Transverse colon (tissue), 4 donors: ENCODE measurements at regions not wholly inside any gene's neighbourhood (a gene's known extent, or its start where the extent isn't known, plus 50 kb on each side); places are given as distances from the start of the nearest gene placed in this dataset.

Experiments used
- DNase-seq: peaks from one replicate; pipeline ENCODE4 v3.0.0-alpha.2; 2019
- H3K27ac ChIP-seq, 4 donors: fragments of 200-600 bp; sonication (generic); 2 replicates each; pipeline ENCODE4 v1.5.1; 2016 to 2018; ENCODE audit warnings: inconsistent platforms in 4 of 4
- H3K27me3 ChIP-seq: fragments of 200-600 bp; sonication (generic); 2 replicates; pipeline ENCODE4 v1.5.1; 2017; ENCODE audit warnings: inconsistent platforms
- H3K36me3 ChIP-seq, 4 donors: fragments of 200-600 bp; sonication (generic); 2 replicates each; pipeline ENCODE4 v1.5.1; 2017 to 2019; ENCODE audit warnings: inconsistent platforms in 4 of 4
- H3K4me1 ChIP-seq, 4 donors: fragments of 200-600 bp; sonication (generic); 2 replicates each; pipeline ENCODE4 v1.5.1; 2017 to 2020; ENCODE audit warnings: inconsistent platforms in 4 of 4
- H3K4me3 ChIP-seq, 4 donors: fragments of 200-600 bp; sonication (generic); 1 replicate in 1 of 4; 2 replicates in 3 of 4; pipeline versions ENCODE4 v1.5.1 to v1.6.1; 2017 to 2019; ENCODE audit warnings: inconsistent platforms in 4 of 4
- H3K9me3 ChIP-seq, 2 donors: fragments of 200-600 bp; sonication (generic); 2 replicates each; pipeline ENCODE4 v1.5.1; 2017 to 2019; ENCODE audit warnings: inconsistent platforms in 2 of 2
- EP300 ChIP-seq: sonication (generic); formaldehyde crosslinking; IDR thresholded peaks from one replicate; pipeline ENCODE4 v1.6.1; 2017; ENCODE audit warnings: antibody characterized with exemption, low read depth
- POLR2A ChIP-seq: fragments of 450-650 bp; IDR thresholded peaks from one replicate; pipeline ENCODE4 v1.6.1; 2016; ENCODE audit warnings: antibody characterized with exemption, mild to moderate bottlenecking, moderate library complexity
- POLR2AphosphoS5 ChIP-seq, 3 donors: sonication (generic); formaldehyde crosslinking; IDR thresholded peaks; one replicate each; pipeline ENCODE4 v1.6.1; 2016; ENCODE audit warnings: antibody characterized with exemption in 3 of 3
- WGBS, 2 donors: methylation state at CpG; one replicate each; pipeline ENCODE4 v1.1.5; 2018; ENCODE audit warnings: low coverage in 1 of 2; 5-methylcytosine and 5-hydroxymethylcytosine counted together
- in situ Hi-C, 4 donors: fragments of 200-750 bp; cut with MboI; loops; one replicate each; pipeline versions ENCODE4 v1.15.0 to v1.15.1; 2017; ENCODE audit warnings: low sequenced_read_pairs in 3 of 4, low pct_ligation_motif_present in 1 of 4, low pct_unique_long_range_greater_than_20kb in 1 of 4
- intact Hi-C: fragments of 100-400 bp; cut with DNase I; formaldehyde crosslinking; loops from one replicate; pipeline ENCODE4 v1.15.1; 2023; ENCODE audit warnings: low total_unique reads
- TF ChIP-seq, protein P1 (sequence below), 5 experiments: fragments of 200-600 bp in 3 of 5; fragments of 450-650 bp in 2 of 5; sonication (generic) in 3 of 5; IDR thresholded peaks; 1 replicate in 2 of 5; 2 replicates in 3 of 5; pipeline ENCODE4 v1.5.1; 2016 to 2017; ENCODE audit warnings: antibody characterized with exemption in 5 of 5, inconsistent platforms in 3 of 5, mild to moderate bottlenecking in 2 of 5, moderate library complexity in 1 of 5

DNA sequence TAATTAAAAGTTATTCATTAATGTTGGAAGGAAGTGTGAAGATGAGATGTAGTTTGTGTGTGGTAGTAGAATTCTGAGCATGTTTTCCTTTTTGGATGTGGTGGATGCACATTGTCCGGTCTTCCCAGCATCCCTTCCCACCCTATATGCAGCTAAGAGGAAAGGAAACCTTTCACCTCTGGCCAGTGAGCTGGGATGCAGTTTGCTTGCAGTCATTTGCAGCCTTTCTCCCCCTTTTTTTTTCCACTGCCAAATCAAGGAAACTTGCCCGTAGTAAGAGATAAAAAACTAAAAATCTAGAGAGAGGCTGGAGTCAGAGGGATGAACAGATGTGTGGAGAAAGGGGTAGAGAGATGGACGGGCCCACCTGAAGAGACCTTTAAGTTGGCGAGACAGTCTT, 72.5 kb upstream of the SLC38A2 start:
- WGBS, 2 donors: 82 to 84% methylated on average over 4 of the region's 4 CpGs
- H3K27ac ChIP-seq: no peak overlapping the region
- in situ Hi-C loops (no loop called here), intact Hi-C loops (no loop called here)
- no peak overlapping the region for H3K4me3 ChIP-seq
- peaks cover 0 to 16% (median 4%) of the 10 kb centered on the region in 4 donors for H3K4me1 ChIP-seq
- DNase-seq: no peak
- H3K27me3 ChIP-seq: no peaks in the 10 kb centered on the region
- H3K9me3 ChIP-seq: no peaks in the 10 kb centered on the region
- no peak for TF ChIP-seq POLR2AphosphoS5 (IDR thresholded peaks at IDR 0.05)
- TF ChIP-seq POLR2A: no peak
- TF ChIP-seq EP300: no peak
- TF ChIP-seq, protein P1, sequence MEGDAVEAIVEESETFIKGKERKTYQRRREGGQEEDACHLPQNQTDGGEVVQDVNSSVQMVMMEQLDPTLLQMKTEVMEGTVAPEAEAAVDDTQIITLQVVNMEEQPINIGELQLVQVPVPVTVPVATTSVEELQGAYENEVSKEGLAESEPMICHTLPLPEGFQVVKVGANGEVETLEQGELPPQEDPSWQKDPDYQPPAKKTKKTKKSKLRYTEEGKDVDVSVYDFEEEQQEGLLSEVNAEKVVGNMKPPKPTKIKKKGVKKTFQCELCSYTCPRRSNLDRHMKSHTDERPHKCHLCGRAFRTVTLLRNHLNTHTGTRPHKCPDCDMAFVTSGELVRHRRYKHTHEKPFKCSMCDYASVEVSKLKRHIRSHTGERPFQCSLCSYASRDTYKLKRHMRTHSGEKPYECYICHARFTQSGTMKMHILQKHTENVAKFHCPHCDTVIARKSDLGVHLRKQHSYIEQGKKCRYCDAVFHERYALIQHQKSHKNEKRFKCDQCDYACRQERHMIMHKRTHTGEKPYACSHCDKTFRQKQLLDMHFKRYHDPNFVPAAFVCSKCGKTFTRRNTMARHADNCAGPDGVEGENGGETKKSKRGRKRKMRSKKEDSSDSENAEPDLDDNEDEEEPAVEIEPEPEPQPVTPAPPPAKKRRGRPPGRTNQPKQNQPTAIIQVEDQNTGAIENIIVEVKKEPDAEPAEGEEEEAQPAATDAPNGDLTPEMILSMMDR (IDR thresholded peaks at IDR 0.05): no peak
- H3K36me3 ChIP-seq: no peaks in the 10 kb centered on the region

DNA sequence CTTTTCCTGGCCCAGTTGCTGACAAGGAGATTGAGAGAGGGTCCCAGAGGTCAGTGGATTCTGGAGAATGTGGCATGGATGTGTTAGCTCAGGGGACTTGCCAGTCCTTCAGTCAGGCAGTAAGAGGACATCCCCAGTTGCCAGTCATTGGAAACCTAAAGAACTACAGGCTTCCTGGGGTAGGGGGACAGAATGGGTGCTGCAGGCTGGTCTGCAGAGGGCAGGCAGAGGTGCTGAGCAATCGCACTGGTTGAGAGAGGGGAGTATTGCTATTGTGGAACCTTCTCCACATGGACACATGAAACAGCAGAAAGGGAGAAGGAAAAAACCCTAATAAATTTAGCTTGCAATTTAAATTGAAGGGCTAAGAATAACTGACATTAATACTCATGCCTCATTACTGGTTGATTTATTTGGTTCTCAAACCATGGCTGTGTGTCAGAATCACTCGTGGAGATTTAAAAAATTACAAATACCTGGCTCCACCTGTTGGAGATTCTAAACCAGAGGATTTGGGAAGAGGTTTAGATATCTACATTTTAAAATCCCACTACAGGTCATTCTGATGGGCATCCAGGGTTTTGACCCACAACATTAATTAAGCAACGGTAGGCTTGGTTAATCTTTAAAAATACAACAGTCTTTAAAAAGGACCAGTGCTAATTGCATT, 71.2 kb upstream of the SLC38A2 start:
- TF ChIP-seq POLR2AphosphoS5 (IDR thresholded peaks at IDR 0.05) (no peak), EP300 (no peak), POLR2A (no peak)
- TF ChIP-seq, protein P1 (IDR thresholded peaks at IDR 0.05): no peak
- WGBS, 2 donors: 55 to 58% methylated on average over 2 to 3 of the region's 3 CpGs
- Histone ChIP-seq H3K27ac (no peak overlapping the region), H3K27me3 (no peaks in the 10 kb centered on the region), H3K4me1 (peaks cover 0 to 13% (median 3%) of the 10 kb centered on the region in 4 donors), H3K4me3 (no peak overlapping the region), H3K36me3 (no peaks in the 10 kb centered on the region), H3K9me3 (no peaks in the 10 kb centered on the region)
- DNase-seq: no peak
- in situ Hi-C loops: no loop called here
- intact Hi-C loops: no loop called here

DNA sequence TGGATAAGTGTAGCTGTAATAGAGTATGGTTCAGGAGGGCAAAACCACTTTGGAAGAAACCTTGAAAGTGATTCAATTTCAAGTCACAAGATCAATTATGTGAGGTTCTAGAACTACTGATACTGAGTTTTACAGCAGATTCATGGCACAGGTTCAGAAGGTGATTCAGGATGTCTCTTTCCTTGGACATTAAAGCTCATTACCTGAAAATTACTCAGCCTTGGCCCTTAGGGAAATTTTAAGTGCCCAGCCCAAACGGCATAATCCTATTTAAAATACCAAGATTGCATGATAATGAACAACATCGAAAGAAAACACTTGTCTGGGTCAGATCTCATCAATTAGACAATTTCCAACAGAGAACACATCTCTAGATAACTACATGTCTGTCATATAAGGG, 70.2 kb upstream of the SLC38A2 start:
- intact Hi-C loops (no loop called here), in situ Hi-C loops (no loop called here)
- no peaks in the 10 kb centered on the region for H3K27me3 ChIP-seq
- peaks cover 0 to 13% (median 3%) of the 10 kb centered on the region in 4 donors for H3K4me1 ChIP-seq
- no peak overlapping the region for H3K4me3 ChIP-seq
- no peaks in the 10 kb centered on the region for H3K9me3 ChIP-seq
- DNase-seq: no peak
- TF ChIP-seq POLR2AphosphoS5 (IDR thresholded peaks at IDR 0.05) (no peak), EP300 (no peak), POLR2A (no peak)
- TF ChIP-seq, protein P1 (IDR thresholded peaks at IDR 0.05): no peak
- WGBS, 2 donors: 83% methylated on average over 2 of the region's 2 CpGs
- no peaks in the 10 kb centered on the region for H3K36me3 ChIP-seq
- no peak overlapping the region for H3K27ac ChIP-seq

DNA sequence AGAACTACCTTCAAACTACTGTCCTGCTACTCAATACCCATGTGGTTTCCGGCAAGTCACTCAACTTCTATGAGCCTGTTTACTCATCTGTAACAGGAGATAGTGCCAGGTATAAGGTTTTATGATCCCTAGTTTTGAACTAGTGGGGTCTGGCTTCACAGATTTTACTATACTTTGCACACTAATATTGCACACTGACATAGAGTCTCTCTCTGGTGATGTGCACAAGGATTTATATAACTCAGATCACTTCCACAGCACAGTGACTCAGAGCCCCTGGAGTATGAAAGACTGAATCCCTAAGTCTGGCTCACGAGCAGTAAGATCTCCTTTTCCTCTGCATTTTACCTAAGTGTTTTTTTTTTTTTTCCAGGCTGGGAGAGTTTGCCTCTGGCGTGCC, 69.7 kb upstream of the SLC38A2 start:
- H3K4me1 ChIP-seq: peaks cover 0 to 13% (median 3%) of the 10 kb centered on the region in 4 donors
- no peaks in the 10 kb centered on the region for H3K9me3 ChIP-seq
- TF ChIP-seq, protein P1 (IDR thresholded peaks at IDR 0.05): no peak
- TF ChIP-seq EP300 (no peak), POLR2AphosphoS5 (IDR thresholded peaks at IDR 0.05) (no peak), POLR2A (no peak)
- no peak overlapping the region for H3K4me3 ChIP-seq
- H3K27me3 ChIP-seq: no peaks in the 10 kb centered on the region
- intact Hi-C loops: no loop called here
- H3K36me3 ChIP-seq: no peaks in the 10 kb centered on the region
- H3K27ac ChIP-seq: no peak overlapping the region
- 83 to 93% methylated on average over 3 of the region's 3 CpGs for WGBS, 2 donors
- no peak for DNase-seq
- in situ Hi-C loops: no loop called here
